Activated naive CD8-positive, alpha-beta T cell (primary cell): ENCODE measurements at regions not wholly inside any gene's neighbourhood (a gene's known extent, or its start where the extent isn't known, plus 50 kb on each side); places are given as distances from the start of the nearest gene placed in this dataset.

ENCODE experiments used
- H3K27ac Mint-ChIP-seq: one replicate; pipeline ENCODE4 v1.8.0; 2021; ENCODE audit warnings: mixed read lengths
- H3K27me3 Mint-ChIP-seq: one replicate; pipeline ENCODE4 v1.8.0; 2021; ENCODE audit warnings: mixed read lengths
- H3K36me3 Mint-ChIP-seq: one replicate; pipeline ENCODE4 v1.8.0; 2021; ENCODE audit warnings: mixed read lengths
- H3K4me1 Mint-ChIP-seq: one replicate; pipeline ENCODE4 v1.8.0; 2021; ENCODE audit warnings: low read depth, mixed read lengths
- H3K4me3 Mint-ChIP-seq: one replicate; pipeline ENCODE4 v1.8.0; 2021; ENCODE audit warnings: mild to moderate bottlenecking, mixed read lengths
- H3K9me3 Mint-ChIP-seq: one replicate; pipeline ENCODE4 v1.8.0; 2021; ENCODE audit warnings: low read depth, mixed read lengths

- Mint-ChIP-seq H3K9me3 (peaks cover 23% of the 10 kb centered on the region), H3K27me3 (no peaks in the 10 kb centered on the region), H3K4me1 (no peaks in the 10 kb centered on the region), H3K36me3 (peaks cover 10% of the 10 kb centered on the region), H3K4me3 (no peak overlapping the region), H3K27ac (no peak overlapping the region)
These were observed 302.7 kb downstream of the ZEB1 start for GRCh38 chr10:31621733-31622132.

GRCh38 chr10:31620226-31621151, 301.5 kb downstream of the ZEB1 start:
- Mint-ChIP-seq H3K27me3 (no peaks in the 10 kb centered on the region), H3K4me1 (no peaks in the 10 kb centered on the region)

GRCh38 chr10:31619531-31620061, 300.6 kb downstream of the ZEB1 start:
- peaks cover 8% of the 10 kb centered on the region for H3K9me3 Mint-ChIP-seq
- no peak overlapping the region for H3K27ac Mint-ChIP-seq
- H3K27me3 Mint-ChIP-seq = no peaks in the 10 kb centered on the region
- no peaks in the 10 kb centered on the region for H3K4me1 Mint-ChIP-seq
- H3K36me3 Mint-ChIP-seq = peaks cover 4% of the 10 kb centered on the region
- H3K4me3 Mint-ChIP-seq = no peak overlapping the region

More at GRCh38 chr10:31620226-31621151, 301.5 kb downstream of the ZEB1 start:
- H3K27ac Mint-ChIP-seq = no peak overlapping the region
- peaks cover 12% of the 10 kb centered on the region for H3K9me3 Mint-ChIP-seq
- H3K36me3 Mint-ChIP-seq = peaks cover 4% of the 10 kb centered on the region
- H3K4me3 Mint-ChIP-seq = no peak overlapping the region

GRCh38 chr10:31618541-31619291, 299.7 kb downstream of the ZEB1 start:
- H3K27me3 Mint-ChIP-seq = no peaks in the 10 kb centered on the region
- no peaks in the 10 kb centered on the region for H3K9me3 Mint-ChIP-seq
- H3K4me1 Mint-ChIP-seq = no peaks in the 10 kb centered on the region
- H3K4me3 Mint-ChIP-seq = no peak overlapping the region
- H3K27ac Mint-ChIP-seq = no peak overlapping the region
- H3K36me3 Mint-ChIP-seq = no peaks in the 10 kb centered on the region

GRCh38 chr10:31617757-31618156, 298.7 kb downstream of the ZEB1 start:
- no peak overlapping the region for H3K27ac Mint-ChIP-seq
- H3K4me1 Mint-ChIP-seq = no peaks in the 10 kb centered on the region
- H3K27me3 Mint-ChIP-seq = no peaks in the 10 kb centered on the region
- H3K9me3 Mint-ChIP-seq = no peaks in the 10 kb centered on the region
- no peaks in the 10 kb centered on the region for H3K36me3 Mint-ChIP-seq
- no peak overlapping the region for H3K4me3 Mint-ChIP-seq

- no peaks in the 10 kb centered on the region for H3K27me3 Mint-ChIP-seq
- H3K36me3 Mint-ChIP-seq = no peaks in the 10 kb centered on the region
- H3K4me3 Mint-ChIP-seq = no peak overlapping the region
- H3K9me3 Mint-ChIP-seq = no peaks in the 10 kb centered on the region
- no peaks in the 10 kb centered on the region for H3K4me1 Mint-ChIP-seq
- H3K27ac Mint-ChIP-seq = no peak overlapping the region
These were observed 298.1 kb downstream of the ZEB1 start for GRCh38 chr10:31617133-31617532.

- H3K4me3 Mint-ChIP-seq = no peak overlapping the region
- H3K27ac Mint-ChIP-seq = no peak overlapping the region
- no peaks in the 10 kb centered on the region for H3K9me3 Mint-ChIP-seq
- no peaks in the 10 kb centered on the region for H3K36me3 Mint-ChIP-seq
- peaks cover 3% of the 10 kb centered on the region for H3K27me3 Mint-ChIP-seq
- H3K4me1 Mint-ChIP-seq = no peaks in the 10 kb centered on the region
These were observed 296.1 kb downstream of the ZEB1 start for GRCh38 chr10:31615129-31615528.

GRCh38 chr10:31614611-31615010, 295.6 kb downstream of the ZEB1 start:
- Mint-ChIP-seq H3K27ac (no peak overlapping the region), H3K36me3 (no peaks in the 10 kb centered on the region), H3K4me3 (no peak overlapping the region), H3K27me3 (peaks cover 3% of the 10 kb centered on the region), H3K4me1 (no peaks in the 10 kb centered on the region), H3K9me3 (no peaks in the 10 kb centered on the region)

GRCh38 chr10:31612082-31612481, 293.1 kb downstream of the ZEB1 start:
- Mint-ChIP-seq H3K4me1 (no peaks in the 10 kb centered on the region), H3K27ac (no peak overlapping the region), H3K36me3 (no peaks in the 10 kb centered on the region), H3K27me3 (peaks cover 4% of the 10 kb centered on the region), H3K9me3 (no peaks in the 10 kb centered on the region), H3K4me3 (no peak overlapping the region)

GRCh38 chr10:31611161-31611560, 292.1 kb downstream of the ZEB1 start:
- no peak overlapping the region for H3K27ac Mint-ChIP-seq

GRCh38 chr10:31607481-31607880, 288.5 kb downstream of the ZEB1 start:
- peaks cover 4% of the 10 kb centered on the region for H3K27me3 Mint-ChIP-seq
- no peaks in the 10 kb centered on the region for H3K9me3 Mint-ChIP-seq

More at GRCh38 chr10:31611161-31611560, 292.1 kb downstream of the ZEB1 start:
- H3K4me3 Mint-ChIP-seq = no peak overlapping the region
- H3K4me1 Mint-ChIP-seq = no peaks in the 10 kb centered on the region
- H3K36me3 Mint-ChIP-seq = no peaks in the 10 kb centered on the region
- H3K27me3 Mint-ChIP-seq = peaks cover 4% of the 10 kb centered on the region
- H3K9me3 Mint-ChIP-seq = no peaks in the 10 kb centered on the region

GRCh38 chr10:31606841-31607240, 287.8 kb downstream of the ZEB1 start:
- Mint-ChIP-seq H3K27me3 (peaks cover 4% of the 10 kb centered on the region), H3K36me3 (no peaks in the 10 kb centered on the region), H3K4me3 (no peak overlapping the region), H3K4me1 (peaks cover 11% of the 10 kb centered on the region), H3K9me3 (no peaks in the 10 kb centered on the region), H3K27ac (no peak overlapping the region)

More at GRCh38 chr10:31607481-31607880, 288.5 kb downstream of the ZEB1 start:
- Mint-ChIP-seq H3K4me3 (no peak overlapping the region), H3K27ac (no peak overlapping the region), H3K36me3 (no peaks in the 10 kb centered on the region), H3K4me1 (peaks cover 11% of the 10 kb centered on the region)

GRCh38 chr10:31605861-31606525, 287.0 kb downstream of the ZEB1 start:
- H3K27me3 Mint-ChIP-seq = peaks cover 2% of the 10 kb centered on the region
- no peak overlapping the region for H3K27ac Mint-ChIP-seq
- no peaks in the 10 kb centered on the region for H3K36me3 Mint-ChIP-seq

GRCh38 chr10:31605426-31605825, 286.4 kb downstream of the ZEB1 start:
- H3K4me1 Mint-ChIP-seq = peaks cover 23% of the 10 kb centered on the region
- no peak overlapping the region for H3K27ac Mint-ChIP-seq
- no peaks in the 10 kb centered on the region for H3K9me3 Mint-ChIP-seq
- H3K4me3 Mint-ChIP-seq = no peak overlapping the region
- H3K36me3 Mint-ChIP-seq = no peaks in the 10 kb centered on the region
- H3K27me3 Mint-ChIP-seq = peaks cover 2% of the 10 kb centered on the region

More at GRCh38 chr10:31605861-31606525, 287.0 kb downstream of the ZEB1 start:
- H3K4me1 Mint-ChIP-seq = peaks cover 17% of the 10 kb centered on the region
- H3K9me3 Mint-ChIP-seq = no peaks in the 10 kb centered on the region
- H3K4me3 Mint-ChIP-seq = no peak overlapping the region
